ENCODE measurements at regions not wholly inside any gene's neighbourhood (a gene's known extent, or its start where the extent isn't known, plus 50 kb on each side); places are given as distances from the start of the nearest gene placed in this dataset.

DNA sequence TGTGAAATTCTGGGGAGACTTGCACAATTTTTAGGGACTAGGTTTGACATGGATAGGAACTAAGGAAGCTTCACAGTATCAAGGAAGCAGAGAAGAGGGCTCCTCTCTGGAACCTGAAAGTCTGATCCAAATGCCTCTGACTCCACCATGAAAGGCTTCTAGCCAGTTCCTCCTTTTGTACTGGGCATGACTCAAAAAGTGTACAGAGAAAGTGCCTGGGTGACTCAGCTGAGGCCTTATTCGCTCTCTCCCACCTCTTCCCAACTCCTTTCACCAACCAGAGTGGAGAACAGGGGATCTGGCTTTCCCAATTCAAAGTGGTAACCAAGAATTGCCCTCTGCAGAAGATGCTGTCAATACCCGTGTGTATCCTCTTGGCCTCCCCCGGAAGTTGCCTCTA, 342.9 kb upstream of the PROK2 start:
- TF ChIP-seq POLR2A (IDR thresholded peaks at IDR 0.05; ENCODE audit: low read depth) (no peak), EP300 (IDR thresholded peaks at IDR 0.05) (no peak), POLR2AphosphoS5 (IDR thresholded peaks at IDR 0.05) (no peak)
- TF ChIP-seq, protein P1, sequence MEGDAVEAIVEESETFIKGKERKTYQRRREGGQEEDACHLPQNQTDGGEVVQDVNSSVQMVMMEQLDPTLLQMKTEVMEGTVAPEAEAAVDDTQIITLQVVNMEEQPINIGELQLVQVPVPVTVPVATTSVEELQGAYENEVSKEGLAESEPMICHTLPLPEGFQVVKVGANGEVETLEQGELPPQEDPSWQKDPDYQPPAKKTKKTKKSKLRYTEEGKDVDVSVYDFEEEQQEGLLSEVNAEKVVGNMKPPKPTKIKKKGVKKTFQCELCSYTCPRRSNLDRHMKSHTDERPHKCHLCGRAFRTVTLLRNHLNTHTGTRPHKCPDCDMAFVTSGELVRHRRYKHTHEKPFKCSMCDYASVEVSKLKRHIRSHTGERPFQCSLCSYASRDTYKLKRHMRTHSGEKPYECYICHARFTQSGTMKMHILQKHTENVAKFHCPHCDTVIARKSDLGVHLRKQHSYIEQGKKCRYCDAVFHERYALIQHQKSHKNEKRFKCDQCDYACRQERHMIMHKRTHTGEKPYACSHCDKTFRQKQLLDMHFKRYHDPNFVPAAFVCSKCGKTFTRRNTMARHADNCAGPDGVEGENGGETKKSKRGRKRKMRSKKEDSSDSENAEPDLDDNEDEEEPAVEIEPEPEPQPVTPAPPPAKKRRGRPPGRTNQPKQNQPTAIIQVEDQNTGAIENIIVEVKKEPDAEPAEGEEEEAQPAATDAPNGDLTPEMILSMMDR (IDR thresholded peaks at IDR 0.05), result no peak

All from esophagus muscularis mucosa (tissue), 4 donors.